ENCODE measurements at regions not wholly inside any gene's neighbourhood (a gene's known extent, or its start where the extent isn't known, plus 50 kb on each side); places are given as distances from the start of the nearest gene placed in this dataset.

DNA sequence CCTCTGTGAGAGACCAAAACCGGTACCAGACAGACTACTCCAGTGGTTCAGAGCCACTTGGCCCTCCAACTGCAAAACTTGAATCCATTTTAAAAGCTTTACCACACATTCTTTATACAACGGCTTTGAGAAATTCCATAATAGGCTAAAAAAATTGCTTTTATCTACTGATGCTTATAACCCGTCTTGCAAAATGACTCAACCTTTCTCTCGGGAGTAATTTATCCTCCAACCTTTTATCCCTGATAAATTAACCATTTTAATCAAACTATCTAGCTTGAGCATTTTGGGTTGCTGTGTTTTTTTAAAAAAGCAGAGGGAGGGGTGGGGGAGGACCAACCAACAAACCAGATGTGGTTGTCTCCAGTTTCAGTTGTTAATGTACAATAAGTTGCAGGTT, 275.7 kb upstream of the LRTM1 start:
- H3K4me3 Mint-ChIP-seq: no peak overlapping the region
- H3K27ac Mint-ChIP-seq: no peak overlapping the region
- Histone ChIP-seq H3K27me3 (ENCODE audit: insufficient read depth, low read length, poor library complexity, severe bottlenecking) (no peaks in the 10 kb centered on the region), H3K36me3 (ENCODE audit: insufficient read depth, low read length) (no peaks in the 10 kb centered on the region), H3K27ac (ENCODE audit: low read depth, low read length) (no peak overlapping the region), H3K9me3 (ENCODE audit: low read length) (no peaks in the 10 kb centered on the region), H3K4me1 (ENCODE audit: insufficient read depth, low read length) (no peaks in the 10 kb centered on the region), H3K4me3 (ENCODE audit: low read length) (no peak overlapping the region)
- ChIA-PET POLR2A (no interaction called here), CTCF (no interaction called here)
- no peaks in the 10 kb centered on the region for H3K36me3 Mint-ChIP-seq
- DNase-seq: no peak
- H3K27me3 Mint-ChIP-seq: no peaks in the 10 kb centered on the region
- H3K4me1 Mint-ChIP-seq: no peaks in the 10 kb centered on the region
- H3K9me3 Mint-ChIP-seq: peaks cover 2 to 11% (median 3%) of the 10 kb centered on the region in 5 donors

GRCh38 chr3:55203006-55203405, 275.1 kb upstream of the LRTM1 start:
- CTCF ChIA-PET: no interaction called here
- H3K4me3 Mint-ChIP-seq: no peak overlapping the region
- peaks cover 2 to 8% (median 5%) of the 10 kb centered on the region in 5 donors for H3K9me3 Mint-ChIP-seq
- no peaks in the 10 kb centered on the region for H3K4me1 ChIP-seq (ENCODE audit: insufficient read depth, low read length)
- no peak overlapping the region for H3K4me3 ChIP-seq (ENCODE audit: low read length)
- no peaks in the 10 kb centered on the region for H3K36me3 ChIP-seq (ENCODE audit: insufficient read depth, low read length)
- H3K27me3 Mint-ChIP-seq: no peaks in the 10 kb centered on the region
- POLR2A ChIA-PET: no interaction called here
- H3K36me3 Mint-ChIP-seq: no peaks in the 10 kb centered on the region
- H3K27ac Mint-ChIP-seq: no peak overlapping the region
- no peaks in the 10 kb centered on the region for H3K27me3 ChIP-seq (ENCODE audit: insufficient read depth, low read length, poor library complexity, severe bottlenecking)
- no peaks in the 10 kb centered on the region for H3K4me1 Mint-ChIP-seq
- DNase-seq: no peak
- no peaks in the 10 kb centered on the region for H3K9me3 ChIP-seq (ENCODE audit: low read length)
- no peak overlapping the region for H3K27ac ChIP-seq (ENCODE audit: low read depth, low read length)

DNA sequence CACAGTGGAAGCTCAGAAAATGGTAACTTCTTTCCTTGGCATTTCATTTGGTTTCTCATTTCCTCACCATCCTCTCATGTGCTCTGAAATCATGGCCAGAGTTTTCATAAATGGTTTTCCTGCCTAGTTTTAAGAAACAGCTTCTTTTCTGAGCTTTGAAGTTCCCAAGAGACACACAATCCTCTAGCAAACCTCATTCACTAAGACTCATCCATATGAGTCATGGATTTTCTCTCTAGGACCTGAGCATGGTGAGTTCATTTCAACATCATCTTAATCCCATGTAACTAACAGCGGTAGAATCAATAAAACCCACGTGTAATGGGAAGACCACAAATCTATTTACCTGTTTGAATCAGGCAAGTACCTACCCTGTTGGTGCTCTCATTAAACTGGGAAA, 274.5 kb upstream of the LRTM1 start:
- Mint-ChIP-seq H3K9me3 (peaks cover 2 to 12% (median 5%) of the 10 kb centered on the region in 5 donors), H3K4me1 (no peaks in the 10 kb centered on the region), H3K36me3 (no peaks in the 10 kb centered on the region), H3K27me3 (no peaks in the 10 kb centered on the region), H3K27ac (no peak overlapping the region), H3K4me3 (no peak overlapping the region)
- no peak overlapping the region for H3K27ac ChIP-seq (ENCODE audit: low read depth, low read length)
- H3K9me3 ChIP-seq (ENCODE audit: low read length): no peaks in the 10 kb centered on the region
- DNase-seq: no peak
- no peaks in the 10 kb centered on the region for H3K36me3 ChIP-seq (ENCODE audit: insufficient read depth, low read length)
- H3K4me1 ChIP-seq (ENCODE audit: insufficient read depth, low read length): no peaks in the 10 kb centered on the region
- H3K4me3 ChIP-seq (ENCODE audit: low read length): no peak overlapping the region
- ChIA-PET POLR2A (no interaction called here), CTCF (no interaction called here)
- H3K27me3 ChIP-seq (ENCODE audit: insufficient read depth, low read length, poor library complexity, severe bottlenecking): no peaks in the 10 kb centered on the region

- Mint-ChIP-seq H3K36me3 (no peaks in the 10 kb centered on the region), H3K4me3 (no peak overlapping the region), H3K27ac (no peak overlapping the region), H3K4me1 (no peaks in the 10 kb centered on the region), H3K27me3 (no peaks in the 10 kb centered on the region), H3K9me3 (peaks cover 0 to 12% (median 6%) of the 10 kb centered on the region in 5 donors)
- no peak overlapping the region for H3K4me3 ChIP-seq (ENCODE audit: low read length)
- no peaks in the 10 kb centered on the region for H3K27me3 ChIP-seq (ENCODE audit: insufficient read depth, low read length, poor library complexity, severe bottlenecking)
- H3K36me3 ChIP-seq (ENCODE audit: insufficient read depth, low read length): no peaks in the 10 kb centered on the region
- DNase-seq: no peak
- ChIA-PET POLR2A (no interaction called here), CTCF (no interaction called here)
- no peak overlapping the region for H3K27ac ChIP-seq (ENCODE audit: low read depth, low read length)
- H3K4me1 ChIP-seq (ENCODE audit: insufficient read depth, low read length): no peaks in the 10 kb centered on the region
- no peaks in the 10 kb centered on the region for H3K9me3 ChIP-seq (ENCODE audit: low read length)
Measured at GRCh38 chr3:55201779-55202178, 273.9 kb upstream of the LRTM1 start.

DNA sequence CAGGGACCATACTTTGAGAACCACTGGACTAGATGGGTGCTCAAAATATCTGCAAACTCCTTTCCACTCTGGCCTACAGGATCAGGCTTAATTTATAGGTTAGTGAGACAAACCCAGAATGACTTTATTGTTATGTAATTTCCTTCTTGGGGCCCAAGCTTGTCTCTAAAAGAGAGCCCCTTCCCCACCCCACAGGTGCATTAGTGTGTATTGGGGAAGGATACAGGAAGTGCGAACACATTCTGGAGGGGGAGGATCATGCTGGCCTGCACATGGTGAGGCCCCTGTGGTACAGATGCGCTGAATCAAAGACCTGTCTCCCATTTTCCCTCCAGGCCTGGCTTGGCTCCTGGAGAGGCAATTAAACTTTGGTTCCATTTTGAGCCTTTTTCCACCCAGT, 273.0 kb upstream of the LRTM1 start:
- no peak overlapping the region for H3K4me3 ChIP-seq (ENCODE audit: low read length)
- no peaks in the 10 kb centered on the region for H3K36me3 Mint-ChIP-seq
- no peaks in the 10 kb centered on the region for H3K4me1 Mint-ChIP-seq
- no peaks in the 10 kb centered on the region for H3K9me3 ChIP-seq (ENCODE audit: low read length)
- no peak overlapping the region for H3K4me3 Mint-ChIP-seq
- peaks cover 0 to 13% (median 7%) of the 10 kb centered on the region in 5 donors for H3K9me3 Mint-ChIP-seq
- H3K27ac Mint-ChIP-seq: no peak overlapping the region
- POLR2A ChIA-PET: no interaction called here
- no peaks in the 10 kb centered on the region for H3K27me3 ChIP-seq (ENCODE audit: insufficient read depth, low read length, poor library complexity, severe bottlenecking)
- no peak for DNase-seq
- no peaks in the 10 kb centered on the region for H3K36me3 ChIP-seq (ENCODE audit: insufficient read depth, low read length)
- no peaks in the 10 kb centered on the region for H3K4me1 ChIP-seq (ENCODE audit: insufficient read depth, low read length)
- CTCF ChIA-PET: no interaction called here
- H3K27me3 Mint-ChIP-seq: no peaks in the 10 kb centered on the region
- no peak overlapping the region for H3K27ac ChIP-seq (ENCODE audit: low read depth, low read length)

- Histone ChIP-seq H3K9me3 (ENCODE audit: low read length) (no peaks in the 10 kb centered on the region), H3K4me3 (ENCODE audit: low read length) (no peak overlapping the region), H3K4me1 (ENCODE audit: insufficient read depth, low read length) (no peaks in the 10 kb centered on the region), H3K36me3 (ENCODE audit: insufficient read depth, low read length) (no peaks in the 10 kb centered on the region), H3K27ac (ENCODE audit: low read depth, low read length) (no peak overlapping the region), H3K27me3 (ENCODE audit: insufficient read depth, low read length, poor library complexity, severe bottlenecking) (no peaks in the 10 kb centered on the region)
- no peaks in the 10 kb centered on the region for H3K27me3 Mint-ChIP-seq
- ChIA-PET POLR2A (no interaction called here), CTCF (no interaction called here)
- no peak for DNase-seq
- H3K4me1 Mint-ChIP-seq: no peaks in the 10 kb centered on the region
- H3K4me3 Mint-ChIP-seq: no peak overlapping the region
- H3K27ac Mint-ChIP-seq: no peak overlapping the region
- peaks cover 0 to 10% (median 7%) of the 10 kb centered on the region in 5 donors for H3K9me3 Mint-ChIP-seq
- no peaks in the 10 kb centered on the region for H3K36me3 Mint-ChIP-seq
Measured at GRCh38 chr3:55198554-55198953, 270.7 kb upstream of the LRTM1 start.

- POLR2A ChIA-PET: no interaction called here
- H3K4me1 ChIP-seq (ENCODE audit: insufficient read depth, low read length): no peaks in the 10 kb centered on the region
- no peak overlapping the region for H3K27ac ChIP-seq (ENCODE audit: low read depth, low read length)
- no peaks in the 10 kb centered on the region for H3K27me3 ChIP-seq (ENCODE audit: insufficient read depth, low read length, poor library complexity, severe bottlenecking)
- Mint-ChIP-seq H3K27ac (no peak overlapping the region), H3K27me3 (no peaks in the 10 kb centered on the region), H3K9me3 (peaks cover 0 to 9% (median 7%) of the 10 kb centered on the region in 5 donors), H3K4me3 (no peak overlapping the region), H3K4me1 (no peaks in the 10 kb centered on the region), H3K36me3 (no peaks in the 10 kb centered on the region)
- CTCF ChIA-PET: no interaction called here
- DNase-seq: no peak
- no peaks in the 10 kb centered on the region for H3K36me3 ChIP-seq (ENCODE audit: insufficient read depth, low read length)
- no peaks in the 10 kb centered on the region for H3K9me3 ChIP-seq (ENCODE audit: low read length)
- H3K4me3 ChIP-seq (ENCODE audit: low read length): no peak overlapping the region
Measured at GRCh38 chr3:55197021-55197420, 269.2 kb upstream of the LRTM1 start.

DNA sequence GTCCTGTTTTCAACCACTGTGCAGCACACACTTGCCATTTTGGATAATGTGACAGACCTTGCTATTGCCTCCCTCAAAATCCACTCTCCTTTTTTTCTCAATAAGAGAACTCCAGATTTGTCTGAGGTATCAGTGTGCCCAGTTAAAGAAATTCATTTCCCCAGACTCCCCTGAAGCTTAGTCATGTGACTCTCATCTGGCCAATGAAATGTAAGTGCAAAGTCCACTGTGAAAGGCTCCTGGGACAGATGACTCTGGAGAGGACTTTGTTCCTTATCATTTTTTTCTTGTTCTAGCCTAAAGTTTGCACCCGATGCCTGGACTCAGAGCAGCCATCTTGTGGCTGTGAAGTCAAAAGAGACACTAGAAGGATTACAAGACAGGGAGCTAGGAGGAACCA, 268.6 kb upstream of the LRTM1 start:
- no peak for DNase-seq
- no peak overlapping the region for H3K4me3 ChIP-seq (ENCODE audit: low read length)
- ChIA-PET CTCF (no interaction called here), POLR2A (no interaction called here)
- H3K9me3 ChIP-seq (ENCODE audit: low read length): no peaks in the 10 kb centered on the region
- no peak overlapping the region for H3K4me3 Mint-ChIP-seq
- peaks cover 0 to 9% (median 7%) of the 10 kb centered on the region in 5 donors for H3K9me3 Mint-ChIP-seq
- no peaks in the 10 kb centered on the region for H3K27me3 ChIP-seq (ENCODE audit: insufficient read depth, low read length, poor library complexity, severe bottlenecking)
- H3K4me1 Mint-ChIP-seq: no peaks in the 10 kb centered on the region
- no peaks in the 10 kb centered on the region for H3K4me1 ChIP-seq (ENCODE audit: insufficient read depth, low read length)
- H3K36me3 ChIP-seq (ENCODE audit: insufficient read depth, low read length): no peaks in the 10 kb centered on the region
- H3K36me3 Mint-ChIP-seq: no peaks in the 10 kb centered on the region
- no peaks in the 10 kb centered on the region for H3K27me3 Mint-ChIP-seq
- no peak overlapping the region for H3K27ac ChIP-seq (ENCODE audit: low read depth, low read length)
- no peak overlapping the region for H3K27ac Mint-ChIP-seq

DNA sequence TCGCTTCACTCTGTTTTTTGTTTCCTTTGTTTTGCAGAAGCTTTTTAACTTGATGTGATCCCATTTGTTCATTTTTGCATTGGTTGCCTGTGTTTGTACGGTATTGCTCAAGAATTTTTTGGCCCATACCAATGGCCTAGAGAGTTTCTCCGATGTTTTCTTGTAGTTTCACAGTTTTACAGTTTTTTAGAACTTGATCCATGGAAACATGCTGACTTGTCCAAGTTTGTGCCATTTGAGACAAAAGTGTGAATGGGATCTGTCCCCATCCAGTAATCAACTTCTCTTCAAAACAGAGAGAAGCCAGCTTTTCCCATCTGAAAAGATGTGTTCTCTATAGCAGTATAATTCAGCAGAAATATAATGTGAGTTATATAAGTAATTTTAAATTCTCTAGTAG, 266.5 kb upstream of the LRTM1 start:
- Mint-ChIP-seq H3K36me3 (no peaks in the 10 kb centered on the region), H3K27ac (no peak overlapping the region), H3K9me3 (peaks cover 0 to 9% (median 7%) of the 10 kb centered on the region in 5 donors), H3K4me3 (no peak overlapping the region), H3K27me3 (no peaks in the 10 kb centered on the region), H3K4me1 (no peaks in the 10 kb centered on the region)
- H3K27ac ChIP-seq (ENCODE audit: low read depth, low read length): no peak overlapping the region
- no peaks in the 10 kb centered on the region for H3K36me3 ChIP-seq (ENCODE audit: insufficient read depth, low read length)
- H3K9me3 ChIP-seq (ENCODE audit: low read length): no peaks in the 10 kb centered on the region
- POLR2A ChIA-PET: no interaction called here
- CTCF ChIA-PET: no interaction called here
- H3K4me3 ChIP-seq (ENCODE audit: low read length): no peak overlapping the region
- H3K27me3 ChIP-seq (ENCODE audit: insufficient read depth, low read length, poor library complexity, severe bottlenecking): no peaks in the 10 kb centered on the region
- DNase-seq: no peak
- H3K4me1 ChIP-seq (ENCODE audit: insufficient read depth, low read length): no peaks in the 10 kb centered on the region

All from CD8-positive, alpha-beta memory T cell (primary cell).